ENCODE measurements at regions not wholly inside any gene's neighbourhood (a gene's known extent, or its start where the extent isn't known, plus 50 kb on each side); places are given as distances from the start of the nearest gene placed in this dataset.
"Not testable (repeated sequence)": the region's sequence is repeated elsewhere in the genome, so short reads cannot be mapped to it uniquely, and the experiment has no call there.

- Histone ChIP-seq H3K4me1 (ENCODE audit: control insufficient read depth in 1 of 2, insufficient read depth in 2 of 2, low read length in 2 of 2) (no peaks in the 10 kb centered on the region), H3K9me3 (ENCODE audit: control insufficient read depth in 1 of 2, low read length in 2 of 2) (no peaks in the 10 kb centered on the region), H3K36me3 (ENCODE audit: control insufficient read depth in 1 of 2, insufficient read depth in 2 of 2, low read length in 2 of 2) (no peaks in the 10 kb centered on the region), H3K27me3 (ENCODE audit: control insufficient read depth in 1 of 2, insufficient read depth in 2 of 2, low read length in 2 of 2) (no peaks in the 10 kb centered on the region), H3K27ac (ENCODE audit: low read depth, low read length) (no peak overlapping the region), H3K9ac (ENCODE audit: low read depth in 1 of 2, low read length in 2 of 2) (no peak overlapping the region), H3K4me3 (ENCODE audit: low read depth in 1 of 2, low read length in 2 of 2) (no peak overlapping the region)
Measured at GRCh38 chr10:21347785-21348170, 177.7 kb downstream of the SKIDA1 start.

- Histone ChIP-seq H3K4me1 (ENCODE audit: control insufficient read depth in 1 of 2, insufficient read depth in 2 of 2, low read length in 2 of 2) (no peaks in the 10 kb centered on the region), H3K27ac (ENCODE audit: low read depth, low read length) (no peak overlapping the region), H3K4me3 (ENCODE audit: low read depth in 1 of 2, low read length in 2 of 2) (no peak overlapping the region), H3K9ac (ENCODE audit: low read depth in 1 of 2, low read length in 2 of 2) (no peak overlapping the region), H3K36me3 (ENCODE audit: control insufficient read depth in 1 of 2, insufficient read depth in 2 of 2, low read length in 2 of 2) (no peaks in the 10 kb centered on the region), H3K27me3 (ENCODE audit: control insufficient read depth in 1 of 2, insufficient read depth in 2 of 2, low read length in 2 of 2) (no peaks in the 10 kb centered on the region), H3K9me3 (ENCODE audit: control insufficient read depth in 1 of 2, low read length in 2 of 2) (no peaks in the 10 kb centered on the region)
Measured at GRCh38 chr10:21347043-21347784, 178.3 kb downstream of the SKIDA1 start.

GRCh38 chr10:21343087-21343486 is 182.4 kb downstream of the SKIDA1 start:
- H3K27me3 ChIP-seq (ENCODE audit: control insufficient read depth in 1 of 2, insufficient read depth in 2 of 2, low read length in 2 of 2) = no peaks in the 10 kb centered on the region

GRCh38 chr10:21342499-21342898 is 183.0 kb downstream of the SKIDA1 start:
- not testable (repeated sequence) for H3K4me1 ChIP-seq (ENCODE audit: control insufficient read depth in 1 of 2, insufficient read depth in 2 of 2, low read length in 2 of 2); H3K27ac ChIP-seq (ENCODE audit: low read depth, low read length); H3K4me3 ChIP-seq (ENCODE audit: low read depth in 1 of 2, low read length in 2 of 2); H3K27me3 ChIP-seq (ENCODE audit: control insufficient read depth in 1 of 2, insufficient read depth in 2 of 2, low read length in 2 of 2); H3K36me3 ChIP-seq (ENCODE audit: control insufficient read depth in 1 of 2, insufficient read depth in 2 of 2, low read length in 2 of 2); H3K9ac ChIP-seq (ENCODE audit: low read depth in 1 of 2, low read length in 2 of 2); H3K9me3 ChIP-seq (ENCODE audit: control insufficient read depth in 1 of 2, low read length in 2 of 2)

More at GRCh38 chr10:21343087-21343486, 182.4 kb downstream of the SKIDA1 start:
- Histone ChIP-seq H3K9me3 (ENCODE audit: control insufficient read depth in 1 of 2, low read length in 2 of 2) (no peaks in the 10 kb centered on the region), H3K27ac (ENCODE audit: low read depth, low read length) (no peak overlapping the region), H3K4me3 (ENCODE audit: low read depth in 1 of 2, low read length in 2 of 2) (no peak overlapping the region), H3K4me1 (ENCODE audit: control insufficient read depth in 1 of 2, insufficient read depth in 2 of 2, low read length in 2 of 2) (no peaks in the 10 kb centered on the region), H3K9ac (ENCODE audit: low read depth in 1 of 2, low read length in 2 of 2) (no peak overlapping the region), H3K36me3 (ENCODE audit: control insufficient read depth in 1 of 2, insufficient read depth in 2 of 2, low read length in 2 of 2) (no peaks in the 10 kb centered on the region)

- peaks cover 0 to 3% of the 10 kb centered on the region in 2 donors for H3K27me3 ChIP-seq (ENCODE audit: control insufficient read depth in 1 of 2, insufficient read depth in 2 of 2, low read length in 2 of 2)
- H3K9ac ChIP-seq (ENCODE audit: low read depth in 1 of 2, low read length in 2 of 2) = no peak overlapping the region
- no peak overlapping the region for H3K4me3 ChIP-seq (ENCODE audit: low read depth in 1 of 2, low read length in 2 of 2)
- no peaks in the 10 kb centered on the region for H3K9me3 ChIP-seq (ENCODE audit: control insufficient read depth in 1 of 2, low read length in 2 of 2)
- no peaks in the 10 kb centered on the region for H3K36me3 ChIP-seq (ENCODE audit: control insufficient read depth in 1 of 2, insufficient read depth in 2 of 2, low read length in 2 of 2)
- no peak overlapping the region for H3K27ac ChIP-seq (ENCODE audit: low read depth, low read length)
- peaks cover 0 to 3% of the 10 kb centered on the region in 2 donors for H3K4me1 ChIP-seq (ENCODE audit: control insufficient read depth in 1 of 2, insufficient read depth in 2 of 2, low read length in 2 of 2)
Measured at GRCh38 chr10:21340331-21340730, 185.2 kb downstream of the SKIDA1 start.

GRCh38 chr10:21337171-21337792 is 188.2 kb downstream of the SKIDA1 start:
- Histone ChIP-seq H3K9ac (ENCODE audit: low read depth in 1 of 2, low read length in 2 of 2) (no peak overlapping the region), H3K27me3 (ENCODE audit: control insufficient read depth in 1 of 2, insufficient read depth in 2 of 2, low read length in 2 of 2) (peaks cover 0 to 3% of the 10 kb centered on the region in 2 donors), H3K4me1 (ENCODE audit: control insufficient read depth in 1 of 2, insufficient read depth in 2 of 2, low read length in 2 of 2) (peaks cover 0 to 3% of the 10 kb centered on the region in 2 donors), H3K36me3 (ENCODE audit: control insufficient read depth in 1 of 2, insufficient read depth in 2 of 2, low read length in 2 of 2) (no peaks in the 10 kb centered on the region), H3K27ac (ENCODE audit: low read depth, low read length) (no peak overlapping the region), H3K9me3 (ENCODE audit: control insufficient read depth in 1 of 2, low read length in 2 of 2) (no peaks in the 10 kb centered on the region), H3K4me3 (ENCODE audit: low read depth in 1 of 2, low read length in 2 of 2) (no peak overlapping the region)

- H3K4me3 ChIP-seq (ENCODE audit: low read depth in 1 of 2, low read length in 2 of 2) = no peak overlapping the region
- H3K9me3 ChIP-seq (ENCODE audit: control insufficient read depth in 1 of 2, low read length in 2 of 2) = no peaks in the 10 kb centered on the region
- H3K4me1 ChIP-seq (ENCODE audit: control insufficient read depth in 1 of 2, insufficient read depth in 2 of 2, low read length in 2 of 2) = peaks cover 0 to 3% of the 10 kb centered on the region in 2 donors
- peaks cover 0 to 3% of the 10 kb centered on the region in 2 donors for H3K27me3 ChIP-seq (ENCODE audit: control insufficient read depth in 1 of 2, insufficient read depth in 2 of 2, low read length in 2 of 2)
- no peaks in the 10 kb centered on the region for H3K36me3 ChIP-seq (ENCODE audit: control insufficient read depth in 1 of 2, insufficient read depth in 2 of 2, low read length in 2 of 2)
- H3K9ac ChIP-seq (ENCODE audit: low read depth in 1 of 2, low read length in 2 of 2) = no peak overlapping the region
- H3K27ac ChIP-seq (ENCODE audit: low read depth, low read length) = no peak overlapping the region
Measured at GRCh38 chr10:21336476-21337170, 188.9 kb downstream of the SKIDA1 start.

GRCh38 chr10:21334891-21335696 is 190.4 kb downstream of the SKIDA1 start:
- Histone ChIP-seq H3K4me1 (ENCODE audit: control insufficient read depth in 1 of 2, insufficient read depth in 2 of 2, low read length in 2 of 2) (peaks cover 0 to 3% of the 10 kb centered on the region in 2 donors), H3K27ac (ENCODE audit: low read depth, low read length) (no peak overlapping the region), H3K27me3 (ENCODE audit: control insufficient read depth in 1 of 2, insufficient read depth in 2 of 2, low read length in 2 of 2) (peaks cover 0 to 3% of the 10 kb centered on the region in 2 donors), H3K9me3 (ENCODE audit: control insufficient read depth in 1 of 2, low read length in 2 of 2) (no peaks in the 10 kb centered on the region), H3K4me3 (ENCODE audit: low read depth in 1 of 2, low read length in 2 of 2) (no peak overlapping the region), H3K9ac (ENCODE audit: low read depth in 1 of 2, low read length in 2 of 2) (no peak overlapping the region), H3K36me3 (ENCODE audit: control insufficient read depth in 1 of 2, insufficient read depth in 2 of 2, low read length in 2 of 2) (no peaks in the 10 kb centered on the region)

GRCh38 chr10:21330628-21331020 is 194.9 kb downstream of the SKIDA1 start:
- Histone ChIP-seq H3K27ac (ENCODE audit: low read depth, low read length) (no peak overlapping the region), H3K4me3 (ENCODE audit: low read depth in 1 of 2, low read length in 2 of 2) (no peak overlapping the region), H3K4me1 (ENCODE audit: control insufficient read depth in 1 of 2, insufficient read depth in 2 of 2, low read length in 2 of 2) (no peaks in the 10 kb centered on the region), H3K27me3 (ENCODE audit: control insufficient read depth in 1 of 2, insufficient read depth in 2 of 2, low read length in 2 of 2) (no peaks in the 10 kb centered on the region), H3K9me3 (ENCODE audit: control insufficient read depth in 1 of 2, low read length in 2 of 2) (no peaks in the 10 kb centered on the region), H3K36me3 (ENCODE audit: control insufficient read depth in 1 of 2, insufficient read depth in 2 of 2, low read length in 2 of 2) (no peaks in the 10 kb centered on the region), H3K9ac (ENCODE audit: low read depth in 1 of 2, low read length in 2 of 2) (no peak overlapping the region)

Measured in duodenal mucosa (tissue), 2 donors.